Nephron progenitor cell (in vitro differentiated cells): ENCODE measurements at regions not wholly inside any gene's neighbourhood (a gene's known extent, or its start where the extent isn't known, plus 50 kb on each side); places are given as distances from the start of the nearest gene placed in this dataset.

Experiments used
- DNase-seq: peaks from one replicate; pipeline ENCODE4 v3.0.0; 2021
- H3K27ac Mint-ChIP-seq: 2 replicates; pipeline ENCODE4 v1.8.0; 2021; ENCODE audit warnings: mild to moderate bottlenecking, moderate library complexity, mixed read lengths
- H3K27me3 Mint-ChIP-seq: 2 replicates; pipeline ENCODE4 v1.8.0; 2021; ENCODE audit warnings: mild to moderate bottlenecking, low read depth, mixed read lengths; ENCODE audit not compliant: poor library complexity
- H3K36me3 Mint-ChIP-seq: 2 replicates; pipeline ENCODE4 v1.8.0; 2021; ENCODE audit warnings: low read depth, mixed read lengths
- H3K4me1 Mint-ChIP-seq: 2 replicates; pipeline ENCODE4 v1.8.0; 2021; ENCODE audit warnings: mixed read lengths
- H3K4me3 Mint-ChIP-seq: 2 replicates; pipeline ENCODE4 v1.8.0; 2021; ENCODE audit warnings: mild to moderate bottlenecking, moderate library complexity, mixed read lengths
- H3K9me3 Mint-ChIP-seq: 2 replicates; pipeline ENCODE4 v1.8.0; 2021; ENCODE audit warnings: mild to moderate bottlenecking, moderate library complexity, mixed read lengths
- CTCF ChIP-seq: fragments of 200-600 bp; sonication (generic); IDR thresholded peaks from 2 replicates; pipeline ENCODE4 v1.5.0; 2021; ENCODE audit warnings: antibody characterized with exemption

- Mint-ChIP-seq H3K4me1 (no peaks in the 10 kb centered on the region), H3K27ac (no peak overlapping the region), H3K4me3 (no peak overlapping the region), H3K36me3 (no peaks in the 10 kb centered on the region), H3K9me3 (no peaks in the 10 kb centered on the region), H3K27me3 (no peaks in the 10 kb centered on the region)
- no peak for DNase-seq
- TF ChIP-seq CTCF: no peak
These were observed 1255.6 kb downstream of the DIAPH3 start for GRCh38 chr13:58908019-58908679.

GRCh38 chr13:58919551-58919950 lies 1244.2 kb downstream of the DIAPH3 start:
- Mint-ChIP-seq H3K9me3 (no peaks in the 10 kb centered on the region), H3K4me3 (no peak overlapping the region), H3K36me3 (no peaks in the 10 kb centered on the region), H3K27me3 (no peaks in the 10 kb centered on the region), H3K27ac (peak overlapping the region; percentile 3), H3K4me1 (peaks cover 6% of the 10 kb centered on the region)
- DNase-seq: peak; percentile 2
- TF ChIP-seq CTCF: no peak

- Mint-ChIP-seq H3K27me3 (no peaks in the 10 kb centered on the region), H3K4me3 (no peak overlapping the region), H3K9me3 (no peaks in the 10 kb centered on the region), H3K4me1 (peaks cover 6% of the 10 kb centered on the region), H3K36me3 (no peaks in the 10 kb centered on the region), H3K27ac (no peak overlapping the region)
- DNase-seq: no peak
- TF ChIP-seq CTCF: no peak
These were observed 1242.6 kb downstream of the DIAPH3 start for GRCh38 chr13:58921129-58921528.

- no peaks in the 10 kb centered on the region for H3K27me3 Mint-ChIP-seq
- no peak for TF ChIP-seq CTCF
These were observed 1236.9 kb downstream of the DIAPH3 start for GRCh38 chr13:58926858-58927257.

GRCh38 chr13:58933475-58933874 lies 1230.3 kb downstream of the DIAPH3 start:
- Mint-ChIP-seq H3K4me1 (no peaks in the 10 kb centered on the region), H3K4me3 (no peak overlapping the region), H3K27me3 (no peaks in the 10 kb centered on the region), H3K36me3 (no peaks in the 10 kb centered on the region), H3K9me3 (peaks cover 3% of the 10 kb centered on the region), H3K27ac (no peak overlapping the region)
- no peak for DNase-seq
- no peak for TF ChIP-seq CTCF

More at GRCh38 chr13:58926858-58927257, 1236.9 kb downstream of the DIAPH3 start:
- H3K9me3 Mint-ChIP-seq: no peaks in the 10 kb centered on the region
- no peaks in the 10 kb centered on the region for H3K36me3 Mint-ChIP-seq
- H3K27ac Mint-ChIP-seq: no peak overlapping the region
- no peak for DNase-seq
- no peak overlapping the region for H3K4me3 Mint-ChIP-seq
- no peaks in the 10 kb centered on the region for H3K4me1 Mint-ChIP-seq

GRCh38 chr13:58935689-58936088 lies 1228.0 kb downstream of the DIAPH3 start:
- no peak overlapping the region for H3K4me3 Mint-ChIP-seq
- no peaks in the 10 kb centered on the region for H3K4me1 Mint-ChIP-seq
- no peaks in the 10 kb centered on the region for H3K27me3 Mint-ChIP-seq
- no peak for TF ChIP-seq CTCF
- DNase-seq: no peak
- no peak overlapping the region for H3K27ac Mint-ChIP-seq
- peaks cover 3% of the 10 kb centered on the region for H3K9me3 Mint-ChIP-seq
- no peaks in the 10 kb centered on the region for H3K36me3 Mint-ChIP-seq
